Fibroblast of skin of right biceps (primary cell): ENCODE measurements at regions not wholly inside any gene's neighbourhood (a gene's known extent, or its start where the extent isn't known, plus 50 kb on each side); places are given as distances from the start of the nearest gene placed in this dataset.

Experiments
- DNase-seq: peaks from one replicate; pipeline ENCODE4 v3.0.0-alpha.2; 2013

GRCh38 chr14:31944256-31945073 lies 132.6 kb upstream of the ARHGAP5 start:
- no peak for DNase-seq

DNA sequence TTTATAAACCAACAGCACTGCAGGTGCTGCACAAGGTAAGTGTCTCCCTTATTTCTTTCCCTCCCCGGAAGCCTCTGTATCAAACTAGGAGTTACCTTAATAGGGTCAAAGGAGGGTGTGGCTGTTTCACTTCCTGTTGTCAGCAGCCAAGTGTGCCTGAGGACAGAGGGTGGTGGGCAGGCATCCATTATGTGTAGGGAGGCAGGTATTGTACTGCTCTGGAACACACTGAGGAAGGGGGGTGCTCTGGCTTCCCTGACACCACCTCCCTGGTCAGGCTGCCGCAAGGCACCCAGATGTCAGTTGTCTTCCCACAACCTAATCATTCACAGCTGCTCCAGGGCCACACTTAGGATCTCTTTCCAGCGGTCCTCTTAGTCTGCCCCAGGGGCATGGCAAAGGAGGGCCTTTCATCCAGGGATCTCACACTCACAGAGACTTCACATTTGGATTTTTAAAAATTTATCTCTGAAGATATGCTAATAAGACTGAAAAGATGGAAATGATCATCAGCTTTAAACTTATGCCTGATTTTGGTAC lies 132.0 kb upstream of the ARHGAP5 start:
- no peak for DNase-seq

DNA sequence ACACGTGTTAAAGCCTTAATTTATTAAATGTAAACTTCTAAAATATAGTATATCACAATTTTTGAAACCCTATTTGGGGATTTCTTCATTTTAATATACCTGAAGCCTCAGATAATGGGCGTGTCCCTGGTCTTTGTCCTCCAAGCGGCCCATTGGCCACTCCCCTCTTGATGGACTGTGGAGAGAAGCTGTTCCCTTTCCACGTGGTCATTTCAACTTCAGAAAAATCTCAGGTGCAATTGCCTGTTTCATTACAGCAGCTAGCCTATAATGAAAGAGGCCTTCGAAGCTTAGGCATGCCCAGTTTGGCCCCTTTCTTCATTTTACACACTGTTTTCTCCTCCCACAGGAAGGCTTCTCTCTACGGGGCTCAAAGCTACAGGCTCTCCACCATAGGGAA lies 131.4 kb upstream of the ARHGAP5 start:
- DNase-seq = no peak

- no peak for DNase-seq
These were observed 130.0 kb upstream of the ARHGAP5 start for GRCh38 chr14:31947076-31947475.

DNA sequence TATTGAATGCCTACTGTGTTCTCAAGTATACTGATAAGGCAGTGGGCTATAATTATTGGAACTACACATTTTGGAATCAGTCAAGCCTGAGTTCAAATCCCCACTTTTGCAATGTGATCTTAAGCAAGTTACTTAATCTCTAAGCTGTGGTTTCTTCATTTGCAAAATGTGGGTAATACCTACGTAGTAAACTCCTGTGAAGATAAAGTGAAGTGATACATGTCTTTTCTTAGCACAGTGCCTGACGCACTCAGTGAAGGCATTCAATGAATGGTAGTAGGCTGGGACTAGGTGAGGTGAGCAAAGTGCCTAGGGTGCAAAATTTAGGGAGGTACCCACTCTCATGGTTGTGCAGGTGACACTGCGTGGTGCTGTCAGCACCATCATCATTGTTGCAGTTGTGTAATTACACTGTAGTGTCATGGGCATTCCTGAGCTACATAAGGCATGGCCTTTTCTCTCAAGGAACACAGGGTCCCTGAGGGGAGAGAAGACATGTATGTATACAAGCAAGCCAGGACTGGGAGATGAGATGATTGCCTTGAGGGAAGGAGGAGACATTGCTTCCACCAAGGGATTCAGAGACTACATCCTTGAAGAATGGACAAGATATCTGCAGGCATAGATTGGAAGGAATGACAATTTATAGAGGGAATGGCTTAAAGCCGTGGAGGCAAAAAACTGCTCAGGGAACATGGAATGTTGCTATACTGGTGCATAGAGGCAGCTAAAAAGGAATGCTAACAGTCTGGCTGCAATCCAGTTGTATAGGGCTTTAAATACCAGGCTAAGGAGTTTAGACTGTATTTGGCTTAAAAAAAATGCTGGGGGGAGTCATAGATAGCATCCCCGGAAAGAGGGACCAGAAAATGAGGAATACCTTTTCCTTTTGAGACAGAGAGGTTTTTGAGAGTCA lies 129.2 kb upstream of the ARHGAP5 start:
- peak; percentile 73 for DNase-seq

DNA sequence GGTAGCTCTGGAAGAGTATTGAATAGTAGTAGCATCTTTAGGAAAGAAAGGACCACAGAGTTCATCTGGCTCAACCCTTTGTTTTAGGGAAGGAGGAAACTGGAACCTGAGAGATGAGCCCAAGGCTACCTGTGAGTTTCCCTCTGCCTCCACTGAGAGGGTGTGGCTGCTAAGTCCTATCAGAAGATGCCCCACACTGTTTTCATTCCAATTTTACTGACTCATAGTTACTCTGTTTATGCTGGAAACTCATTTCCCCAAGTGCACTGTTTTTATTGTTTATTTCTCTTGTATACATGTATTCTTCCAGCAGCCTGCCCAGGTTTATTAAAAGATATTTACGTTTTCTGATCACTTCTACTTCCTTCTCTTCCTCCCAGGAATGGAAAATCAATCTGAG lies 127.4 kb upstream of the ARHGAP5 start:
- no peak for DNase-seq

DNA sequence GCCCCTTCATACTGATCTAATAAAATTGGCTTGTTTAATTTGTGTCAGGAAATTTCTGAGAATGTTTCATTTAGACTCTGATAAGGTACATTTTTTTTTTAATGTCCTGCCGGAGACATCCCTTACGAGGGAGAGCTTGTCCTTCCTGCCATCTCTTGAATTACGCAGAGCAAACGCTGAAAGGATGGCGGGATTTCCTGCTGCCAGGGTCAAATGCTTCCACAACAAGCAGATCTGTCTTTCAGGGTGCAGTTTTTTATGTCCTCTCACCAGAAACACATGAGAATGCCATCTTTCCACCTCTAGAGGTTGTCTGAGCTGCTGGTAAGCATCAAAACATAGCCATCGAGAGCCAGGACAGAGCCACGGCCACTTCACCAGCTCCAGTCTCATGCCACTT lies 126.8 kb upstream of the ARHGAP5 start:
- no peak for DNase-seq

DNA sequence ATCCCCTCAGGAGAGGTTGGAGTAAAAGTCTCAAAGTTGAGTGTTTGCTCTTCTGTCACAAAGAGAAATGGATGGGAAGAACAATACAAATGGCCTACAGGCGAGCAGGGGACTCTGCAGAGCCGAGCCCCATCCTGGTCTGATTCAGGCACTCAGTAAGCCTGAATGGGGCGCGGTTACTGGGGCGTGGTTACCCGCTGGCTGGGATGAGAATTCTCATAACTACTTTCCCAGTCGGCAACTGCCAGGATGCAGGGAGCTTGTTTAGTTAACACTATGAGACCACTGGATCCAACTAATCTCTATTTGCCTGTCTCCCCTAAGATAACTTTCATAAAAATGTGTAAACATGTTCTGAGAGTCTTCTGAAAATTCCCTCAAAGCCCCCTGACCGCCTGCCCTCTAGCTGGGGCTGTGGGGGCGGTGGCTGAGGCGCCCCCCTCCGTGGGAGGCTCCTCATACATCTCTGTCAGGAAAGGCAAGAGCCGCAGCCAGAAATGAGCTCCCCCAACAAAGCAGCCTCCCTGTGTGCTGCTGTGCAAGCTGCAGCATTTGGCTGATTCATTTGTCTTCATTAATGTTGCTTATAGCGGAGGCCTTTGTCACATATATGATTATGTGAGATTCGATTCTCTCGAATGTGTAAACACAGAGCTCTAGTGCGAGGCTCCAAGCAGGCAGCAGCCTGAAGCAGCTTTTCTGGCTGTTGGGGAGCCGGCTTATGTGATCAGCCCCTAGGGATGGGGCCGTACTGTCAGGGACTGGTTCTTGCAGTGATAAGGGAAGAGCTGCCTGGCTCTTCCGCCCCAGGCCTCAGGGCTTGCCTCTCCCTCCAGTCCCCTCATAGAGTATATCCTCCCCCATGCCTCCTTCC lies 126.1 kb upstream of the ARHGAP5 start:
- peak; percentile 86 for DNase-seq

- DNase-seq = no peak
These were observed 125.5 kb upstream of the ARHGAP5 start for GRCh38 chr14:31951638-31951964.

GRCh38 chr14:31952573-31952972 lies 124.5 kb upstream of the ARHGAP5 start:
- DNase-seq = no peak

DNA sequence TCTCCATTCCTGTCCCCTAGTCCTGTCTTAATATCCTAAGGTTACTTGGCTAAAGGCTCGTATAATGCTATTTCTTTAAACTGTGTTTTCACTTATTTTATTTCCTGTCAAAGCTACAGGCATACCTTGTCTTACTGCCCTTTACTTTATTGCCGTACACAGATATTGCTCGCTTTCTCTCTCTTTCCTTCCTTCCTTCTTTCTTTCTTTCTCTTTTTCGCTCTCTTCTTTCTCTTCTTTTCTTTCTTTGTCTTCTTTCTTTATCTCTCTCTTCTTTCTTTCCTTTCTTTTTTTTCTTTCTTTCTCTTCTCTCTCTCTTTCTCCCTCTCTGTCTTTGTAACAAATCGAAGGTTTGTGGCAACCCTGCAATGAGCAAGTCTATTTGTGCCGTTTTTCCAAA lies 123.9 kb upstream of the ARHGAP5 start:
- DNase-seq = no peak

DNA sequence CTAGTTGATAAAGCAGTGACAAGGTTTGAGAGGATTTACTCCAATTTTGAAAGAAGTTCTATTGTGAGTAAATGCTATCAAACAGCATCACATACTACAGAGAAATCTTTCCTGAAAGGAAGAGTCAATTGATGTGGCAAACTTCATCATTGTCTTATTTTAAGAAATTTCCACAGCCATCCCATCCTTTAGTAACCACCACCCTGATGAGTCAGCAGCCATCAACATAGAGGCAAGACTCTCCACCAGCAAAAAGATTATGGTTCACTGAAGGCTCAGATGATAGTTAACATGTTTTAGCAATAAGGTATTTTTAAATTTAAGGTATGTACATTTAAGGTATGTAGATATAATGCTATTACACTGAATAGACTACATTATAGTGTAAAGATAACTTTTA lies 122.1 kb upstream of the ARHGAP5 start:
- DNase-seq = peak; percentile 62

DNA sequence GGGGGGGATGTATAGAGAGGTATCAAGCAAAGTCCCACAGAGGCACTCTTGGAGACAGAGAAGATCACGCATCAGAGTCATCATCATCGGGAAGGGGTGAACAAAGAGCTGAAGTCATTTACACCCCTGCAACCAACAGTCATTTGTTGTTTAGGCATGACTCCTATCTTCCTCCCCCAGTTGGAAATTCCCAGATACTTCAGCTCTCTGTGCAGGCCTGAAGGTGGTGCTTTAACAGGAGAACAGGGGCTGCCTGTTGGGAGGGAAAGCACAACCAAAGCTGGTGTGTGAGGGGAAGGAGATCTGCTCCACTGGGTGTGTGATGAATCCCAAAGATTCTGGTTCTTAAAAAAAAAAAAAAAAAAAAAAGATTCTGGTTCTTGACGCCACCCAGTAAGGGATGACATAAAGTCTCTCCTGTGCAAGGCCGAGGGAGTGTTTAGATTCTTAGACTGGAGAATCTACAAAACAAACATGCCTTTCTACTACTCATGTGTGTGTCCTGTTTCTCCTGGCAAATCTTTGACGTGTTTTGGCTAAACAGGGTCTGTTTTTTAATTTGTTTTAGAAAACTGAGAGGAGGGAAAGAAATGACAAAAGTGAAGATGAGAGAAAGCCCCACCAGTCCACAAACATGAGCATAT lies 121.0 kb upstream of the ARHGAP5 start:
- no peak for DNase-seq

DNA sequence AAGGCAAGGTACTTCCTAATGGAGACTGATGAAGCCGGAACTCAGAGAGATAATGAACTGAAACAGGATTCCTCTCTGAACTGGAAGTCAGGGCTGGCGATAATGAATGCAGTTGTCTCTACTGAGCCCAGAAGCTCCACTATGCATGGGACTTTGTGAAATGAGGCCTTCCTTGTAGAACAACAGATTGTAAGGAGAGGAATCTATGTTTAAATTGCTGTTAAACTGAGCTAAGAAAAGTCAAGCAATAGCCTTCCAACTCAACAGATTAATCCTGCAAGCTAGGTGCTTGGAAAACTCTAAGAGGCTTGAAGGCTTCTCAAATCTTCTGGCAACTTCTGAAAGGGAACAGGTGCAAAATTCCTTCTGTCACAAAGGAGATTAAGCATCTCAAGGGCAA lies 119.5 kb upstream of the ARHGAP5 start:
- DNase-seq = no peak

DNA sequence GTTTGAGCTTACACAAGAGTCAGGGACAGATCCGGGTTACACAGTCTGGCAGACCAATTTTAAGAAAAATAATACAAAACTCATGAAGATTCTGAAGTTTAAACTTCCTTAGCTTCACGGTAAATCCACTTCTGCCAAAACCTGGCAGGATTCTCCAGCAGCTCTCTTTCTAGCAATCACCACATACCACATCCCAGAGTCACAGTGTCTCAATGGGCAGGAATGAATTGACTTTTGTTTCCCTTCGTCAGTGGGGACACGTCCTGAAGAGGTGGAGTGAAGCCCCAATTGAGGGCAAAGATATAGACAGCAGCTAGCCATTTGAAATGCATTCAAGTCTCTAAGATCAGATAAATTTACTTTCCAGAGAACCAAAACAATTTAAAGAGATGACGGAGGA lies 117.1 kb upstream of the ARHGAP5 start:
- DNase-seq = no peak

DNA sequence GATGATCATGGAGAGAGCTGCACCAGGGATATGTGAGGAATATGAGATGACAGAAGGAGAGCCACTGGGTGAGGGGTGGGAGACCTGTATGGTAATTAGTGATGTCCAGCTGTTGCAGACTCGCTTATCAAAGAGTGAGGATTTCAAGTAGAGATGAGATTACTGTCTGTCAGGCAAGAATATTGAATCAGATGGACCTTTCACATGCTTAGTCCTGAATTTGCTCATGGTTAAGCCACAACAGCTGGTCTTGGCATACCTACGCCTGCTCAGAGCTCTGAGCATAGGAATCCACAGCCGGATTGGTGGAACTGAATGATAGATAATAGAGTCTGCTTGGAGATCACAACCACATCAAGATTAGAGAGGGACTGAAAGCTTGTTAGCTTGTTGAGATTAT lies 115.2 kb upstream of the ARHGAP5 start:
- no peak for DNase-seq

DNA sequence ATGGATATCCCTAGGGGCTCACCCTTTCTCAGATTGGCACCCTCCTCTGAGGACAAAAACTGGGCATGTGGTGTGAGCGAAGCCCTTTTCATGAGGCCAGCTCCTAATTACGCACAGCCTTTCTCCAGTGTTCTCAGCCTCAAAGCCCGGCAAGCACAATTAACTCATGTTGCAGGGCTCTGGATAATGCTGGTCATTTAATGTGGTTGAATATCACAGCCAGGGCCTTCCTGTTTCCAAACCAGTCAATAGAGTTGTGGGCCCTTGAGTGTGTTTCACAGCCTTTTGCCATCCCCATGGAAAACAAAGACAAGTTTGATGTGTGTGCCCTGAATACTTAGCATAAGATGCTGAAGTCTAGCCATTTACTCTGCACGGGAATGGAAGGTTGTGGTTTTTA lies 114.2 kb upstream of the ARHGAP5 start:
- DNase-seq = no peak

GRCh38 chr14:31963587-31963986 lies 113.5 kb upstream of the ARHGAP5 start:
- DNase-seq = no peak

DNA sequence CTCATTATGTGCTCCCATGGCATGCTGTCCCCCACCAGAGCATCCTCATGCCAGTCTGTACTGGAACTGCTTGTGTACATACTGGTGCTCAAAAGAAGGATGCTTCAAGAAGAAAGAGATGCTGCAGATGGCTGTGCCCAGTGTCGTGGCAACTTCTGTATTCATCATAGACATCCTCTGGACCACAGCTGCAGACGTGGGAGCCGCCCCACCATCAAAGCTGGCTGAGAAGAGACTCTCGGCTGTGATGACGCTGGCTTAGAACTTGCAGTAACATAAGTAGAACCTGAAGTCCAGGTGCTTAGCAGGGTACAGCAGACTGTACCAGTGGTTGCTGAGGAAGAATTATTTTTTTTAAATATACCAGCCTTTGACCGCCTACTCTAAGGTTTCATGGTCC lies 112.6 kb upstream of the ARHGAP5 start:
- DNase-seq = no peak

DNA sequence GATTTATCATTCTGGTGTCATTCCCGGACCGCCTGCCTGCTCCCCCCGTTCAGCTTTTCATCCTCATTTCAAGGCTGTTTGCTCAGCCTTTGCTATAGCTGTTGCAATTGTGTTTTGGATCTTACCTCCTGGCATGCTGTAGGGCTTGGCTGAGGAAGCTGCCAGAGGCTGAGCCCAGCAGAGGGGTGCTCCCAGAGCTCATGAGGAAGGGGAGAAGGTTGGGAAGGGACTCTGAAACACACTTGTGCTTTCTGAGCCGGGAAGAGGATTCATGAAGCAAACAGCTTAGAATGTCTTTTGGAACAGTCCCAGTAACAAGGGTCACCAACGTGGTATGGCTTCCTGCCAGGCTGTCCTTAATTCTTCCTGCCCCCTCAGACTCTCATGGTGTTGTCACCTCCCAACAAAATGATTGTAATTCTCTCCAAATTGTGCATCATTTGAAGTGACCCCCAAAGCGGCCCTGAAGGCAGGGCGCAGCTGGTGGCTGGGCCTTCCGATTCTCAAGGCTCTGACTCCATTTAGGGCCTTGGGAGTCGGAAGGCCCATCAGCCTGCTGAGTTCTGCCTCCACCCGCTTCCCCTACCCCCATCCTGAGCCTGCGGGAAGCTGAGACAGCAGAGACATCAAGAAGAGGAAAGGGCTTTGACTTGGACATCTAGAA lies 111.9 kb upstream of the ARHGAP5 start:
- DNase-seq = peak; percentile 42

DNA sequence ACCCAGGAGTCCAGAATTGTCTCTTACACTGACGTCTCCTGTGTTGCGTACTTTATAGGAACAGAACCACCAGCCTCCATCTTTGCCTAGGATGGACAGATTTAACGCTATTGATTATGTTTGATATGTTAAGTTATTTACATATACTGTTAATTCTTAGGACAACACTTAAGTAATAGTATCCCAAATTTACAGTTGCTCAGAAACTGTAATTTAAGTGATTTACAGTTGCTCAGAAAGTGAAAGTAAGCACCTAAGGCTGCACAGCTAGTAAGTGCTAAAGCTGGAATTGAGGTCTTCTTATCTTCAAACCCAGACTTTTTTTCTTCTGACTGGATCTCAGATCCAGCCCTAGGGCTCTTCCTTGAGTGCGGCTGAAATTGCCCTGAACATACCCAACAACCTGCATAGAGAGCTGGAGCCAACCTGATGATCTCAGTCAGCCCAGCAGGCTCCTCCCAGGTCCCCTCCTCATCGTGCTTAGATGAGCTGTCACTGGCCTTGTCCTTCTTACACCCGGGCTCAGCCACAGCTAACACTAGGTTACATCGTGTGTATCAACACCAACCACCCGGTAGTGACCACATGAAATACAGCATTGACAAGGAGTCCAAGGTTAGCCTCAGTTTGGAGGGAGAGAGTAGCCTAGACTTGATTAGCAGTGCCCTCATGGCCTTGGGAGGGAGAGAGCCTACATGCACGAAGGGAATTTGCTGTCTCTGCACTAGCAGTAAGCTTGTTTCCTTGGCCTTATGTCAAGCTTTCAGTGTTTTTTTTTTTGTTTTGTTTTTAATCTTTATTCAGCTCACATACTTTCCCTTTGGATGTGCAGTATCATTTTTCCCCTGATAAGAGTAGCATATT lies 111.1 kb upstream of the ARHGAP5 start:
- DNase-seq = no peak
